Mesendoderm (in vitro differentiated cells): ENCODE measurements at regions not wholly inside any gene's neighbourhood (a gene's known extent, or its start where the extent isn't known, plus 50 kb on each side); places are given as distances from the start of the nearest gene placed in this dataset.
A peak's percentile ranks its signal among the peaks of the same experiment; 100 is the strongest.

Source experiments
- DNase-seq: peaks from one replicate; pipeline ENCODE4 v3.0.0; 2013
- H2AK5ac ChIP-seq: 2 replicates; pipeline ENCODE4 v1.6.1; 2013; ENCODE audit warnings: low read length, inconsistent platforms
- H2BK120ac ChIP-seq: 2 replicates; pipeline ENCODE4 v1.6.1; 2013; ENCODE audit warnings: low read depth, mild to moderate bottlenecking, low read length, moderate library complexity, mixed read lengths
- H2BK15ac ChIP-seq: replicated peaks from 2 replicates; pipeline ENCODE4 v1.6.1; 2013; ENCODE audit warnings: low read depth, mild to moderate bottlenecking, moderate library complexity
- H2BK5ac ChIP-seq: 2 replicates; pipeline ENCODE4 v1.6.1; 2013; ENCODE audit warnings: low read length, inconsistent platforms
- H3K18ac ChIP-seq: 2 replicates; pipeline ENCODE4 v1.6.1; 2013; ENCODE audit warnings: mild to moderate bottlenecking, low read length, mixed read lengths
- H3K23ac ChIP-seq: one replicate; pipeline ENCODE4 v1.6.1; 2013; ENCODE audit warnings: low read length
- H3K27ac ChIP-seq: 2 replicates; pipeline ENCODE4 v1.5.1; 2013; ENCODE audit warnings: low read depth, mild to moderate bottlenecking, inconsistent platforms, low read length, moderate library complexity
- H3K27me3 ChIP-seq: 2 replicates; pipeline ENCODE4 v1.6.1; 2013; ENCODE audit warnings: low read length, control low read depth, mild to moderate bottlenecking, inconsistent platforms; ENCODE audit not compliant: insufficient read depth, poor library complexity
- H3K36me3 ChIP-seq: 2 replicates; pipeline ENCODE4 v1.6.1; 2013; ENCODE audit warnings: low read length, inconsistent platforms; ENCODE audit not compliant: control insufficient read depth, insufficient read depth
- H3K4ac ChIP-seq: one replicate; pipeline ENCODE4 v1.6.1; 2013; ENCODE audit warnings: low read depth, mild to moderate bottlenecking, low read length, moderate library complexity
- H3K4me1 ChIP-seq: 2 replicates; pipeline ENCODE4 v1.6.1; 2013; ENCODE audit warnings: low read depth, low read length, inconsistent platforms; ENCODE audit not compliant: control insufficient read depth
- H3K4me2 ChIP-seq: 2 replicates; pipeline ENCODE4 v1.6.1; 2013; ENCODE audit warnings: low read length
- H3K4me3 ChIP-seq: 2 replicates; pipeline ENCODE4 v1.5.1; 2013; ENCODE audit warnings: mild to moderate bottlenecking, low read length
- H3K56ac ChIP-seq: one replicate; pipeline ENCODE4 v1.6.1; 2013; ENCODE audit warnings: low read length
- H3K79me1 ChIP-seq: 2 replicates; pipeline ENCODE4 v1.6.1; 2013; ENCODE audit warnings: low read length, inconsistent platforms
- H3K79me2 ChIP-seq: 2 replicates; pipeline ENCODE4 v1.6.1; 2013; ENCODE audit warnings: mild to moderate bottlenecking, low read length; ENCODE audit not compliant: control insufficient read depth, insufficient read depth
- H3K9ac ChIP-seq: 2 replicates; pipeline ENCODE4 v1.6.1; 2013; ENCODE audit warnings: low read length, inconsistent platforms
- H4K5ac ChIP-seq: one replicate; pipeline ENCODE4 v1.6.1; 2013; ENCODE audit warnings: low read length
- H4K8ac ChIP-seq: one replicate; pipeline ENCODE4 v1.6.1; 2013; ENCODE audit warnings: low read depth, mild to moderate bottlenecking, control low read depth, low read length, moderate library complexity
- WGBS: extraction: QIAGEN DNeasy Blood & Tissue Kit; methylation state at CpG from one replicate; pipeline ENCODE4 v1.1.7; 2013; ENCODE audit warnings: low lambda C conversion rate, missing lambda C conversion rate; ENCODE audit not compliant: insufficient coverage; ENCODE audit errors: extremely low coverage; 5-methylcytosine and 5-hydroxymethylcytosine counted together

GRCh38 chr5:3352711-3353110 is 242.9 kb upstream of the IRX1 start:
- Histone ChIP-seq H4K8ac (no peak overlapping the region), H2BK15ac (no peak overlapping the region), H3K4me1 (no peaks in the 10 kb centered on the region), H4K5ac (no peak overlapping the region), H2BK120ac (no peak overlapping the region), H3K27ac (no peak overlapping the region), H3K56ac (no peak overlapping the region), H2AK5ac (no peak overlapping the region), H3K9ac (no peak overlapping the region), H3K18ac (no peak overlapping the region), H2BK5ac (no peak overlapping the region), H3K79me1 (no peaks in the 10 kb centered on the region), H3K4me3 (no peak overlapping the region), H3K4ac (no peak overlapping the region), H3K79me2 (no peaks in the 10 kb centered on the region), H3K27me3 (no peaks in the 10 kb centered on the region), H3K23ac (no peak overlapping the region), H3K4me2 (no peak overlapping the region), H3K36me3 (no peaks in the 10 kb centered on the region)
- WGBS, result no CpG with 5 or more reads among the region's 8 CpGs
- DNase-seq, result no peak

GRCh38 chr5:3351581-3352442 is 243.8 kb upstream of the IRX1 start:
- Histone ChIP-seq H3K9ac (no peak overlapping the region), H3K56ac (no peak overlapping the region), H3K4me1 (no peaks in the 10 kb centered on the region), H2BK15ac (no peak overlapping the region), H2BK120ac (no peak overlapping the region), H3K4ac (no peak overlapping the region), H3K79me2 (no peaks in the 10 kb centered on the region), H4K5ac (no peak overlapping the region), H3K27me3 (no peaks in the 10 kb centered on the region), H2BK5ac (no peak overlapping the region), H3K18ac (no peak overlapping the region), H4K8ac (no peak overlapping the region), H2AK5ac (no peak overlapping the region), H3K27ac (no peak overlapping the region), H3K79me1 (no peaks in the 10 kb centered on the region), H3K4me3 (no peak overlapping the region), H3K23ac (no peak overlapping the region), H3K4me2 (no peak overlapping the region), H3K36me3 (no peaks in the 10 kb centered on the region)
- no CpG with 5 or more reads among the region's 10 CpGs for WGBS
- DNase-seq, result peak; percentile 2

GRCh38 chr5:3350781-3351180 is 244.9 kb upstream of the IRX1 start:
- Histone ChIP-seq H2AK5ac (no peak overlapping the region), H3K4me2 (no peak overlapping the region), H2BK120ac (no peak overlapping the region), H3K9ac (no peak overlapping the region), H3K18ac (no peak overlapping the region), H2BK15ac (no peak overlapping the region), H3K56ac (no peak overlapping the region), H3K27ac (no peak overlapping the region), H3K4me1 (no peaks in the 10 kb centered on the region), H3K27me3 (no peaks in the 10 kb centered on the region), H3K4me3 (no peak overlapping the region), H3K79me2 (no peaks in the 10 kb centered on the region), H4K8ac (no peak overlapping the region), H3K36me3 (no peaks in the 10 kb centered on the region), H3K79me1 (no peaks in the 10 kb centered on the region), H3K4ac (no peak overlapping the region), H3K23ac (no peak overlapping the region), H2BK5ac (no peak overlapping the region), H4K5ac (no peak overlapping the region)
- DNase-seq, result no peak
- WGBS, result no CpG with 5 or more reads among the region's 5 CpGs

GRCh38 chr5:3349704-3350565 is 245.7 kb upstream of the IRX1 start:
- no peak overlapping the region for H3K4me3 ChIP-seq
- H3K56ac ChIP-seq, result no peak overlapping the region
- no peak overlapping the region for H4K8ac ChIP-seq
- no peaks in the 10 kb centered on the region for H3K27me3 ChIP-seq
- WGBS, result no CpG with 5 or more reads among the region's 10 CpGs
- no peak overlapping the region for H3K18ac ChIP-seq
- H2BK15ac ChIP-seq, result no peak overlapping the region
- no peak overlapping the region for H3K27ac ChIP-seq
- no peak overlapping the region for H2BK120ac ChIP-seq
- no peaks in the 10 kb centered on the region for H3K36me3 ChIP-seq
- no peak overlapping the region for H3K4me2 ChIP-seq
- H2AK5ac ChIP-seq, result no peak overlapping the region
- DNase-seq, result no peak
- no peak overlapping the region for H3K4ac ChIP-seq
- no peaks in the 10 kb centered on the region for H3K79me1 ChIP-seq
- H3K9ac ChIP-seq, result no peak overlapping the region
- H4K5ac ChIP-seq, result no peak overlapping the region
- no peak overlapping the region for H3K23ac ChIP-seq
- no peaks in the 10 kb centered on the region for H3K79me2 ChIP-seq
- H3K4me1 ChIP-seq, result no peaks in the 10 kb centered on the region
- no peak overlapping the region for H2BK5ac ChIP-seq

GRCh38 chr5:3348576-3349535 is 246.8 kb upstream of the IRX1 start:
- WGBS, result no CpG with 5 or more reads among the region's 22 CpGs
- H3K27ac ChIP-seq, result no peak overlapping the region
- no peak overlapping the region for H3K9ac ChIP-seq
- H3K36me3 ChIP-seq, result no peaks in the 10 kb centered on the region
- no peak overlapping the region for H2BK120ac ChIP-seq
- H3K4me3 ChIP-seq, result no peak overlapping the region
- DNase-seq, result no peak
- no peak overlapping the region for H3K56ac ChIP-seq
- no peak overlapping the region for H3K4me2 ChIP-seq
- no peak overlapping the region for H2BK15ac ChIP-seq
- H3K4me1 ChIP-seq, result no peaks in the 10 kb centered on the region
- H3K27me3 ChIP-seq, result no peaks in the 10 kb centered on the region
- no peak overlapping the region for H2AK5ac ChIP-seq
- no peaks in the 10 kb centered on the region for H3K79me2 ChIP-seq
- H3K23ac ChIP-seq, result no peak overlapping the region
- H3K18ac ChIP-seq, result no peak overlapping the region
- no peak overlapping the region for H4K5ac ChIP-seq
- no peaks in the 10 kb centered on the region for H3K79me1 ChIP-seq
- H3K4ac ChIP-seq, result no peak overlapping the region
- no peak overlapping the region for H2BK5ac ChIP-seq
- no peak overlapping the region for H4K8ac ChIP-seq
